ENCODE measurements at regions not wholly inside any gene's neighbourhood (a gene's known extent, or its start where the extent isn't known, plus 50 kb on each side); places are given as distances from the start of the nearest gene placed in this dataset.

DNA sequence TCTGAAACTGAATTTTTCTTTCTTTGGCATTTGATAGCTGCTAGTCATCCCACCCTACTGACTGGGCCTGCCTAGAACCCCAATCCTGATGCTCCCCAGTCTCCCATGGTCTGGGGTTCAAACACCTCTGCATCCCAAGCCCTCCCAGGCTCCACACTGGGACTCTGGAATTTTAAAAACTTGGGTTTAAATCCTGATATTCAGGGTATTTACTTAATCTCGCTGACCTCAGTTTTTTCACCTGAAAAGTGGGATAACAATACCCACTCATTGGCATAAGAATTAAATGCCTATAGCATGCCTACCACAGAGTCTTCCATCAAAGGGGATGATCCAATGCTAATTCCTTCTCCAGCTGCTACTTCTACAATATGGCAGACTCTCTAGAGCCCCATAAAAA, 264.4 kb downstream of the NPIPA8 start:
- Histone ChIP-seq H3K4me1 (ENCODE audit: insufficient read depth, low read length, poor library complexity, severe bottlenecking) (no peaks in the 10 kb centered on the region), H2AFZ (ENCODE audit: low read length) (no peak overlapping the region), H3K9me3 (ENCODE audit: low read length) (no peaks in the 10 kb centered on the region), H3K79me2 (ENCODE audit: insufficient read depth, low read depth, low read length) (no peaks in the 10 kb centered on the region), H3K4me3 (ENCODE audit: low read depth, low read length, poor library complexity, severe bottlenecking) (no peak overlapping the region), H3K9me2 (ENCODE audit: insufficient read depth, low read length) (no peaks in the 10 kb centered on the region), H3K4me2 (ENCODE audit: low read length) (no peak overlapping the region), H3K36me3 (ENCODE audit: insufficient read depth, low read length) (no peaks in the 10 kb centered on the region), H4K20me1 (ENCODE audit: insufficient read depth, low read length) (no peaks in the 10 kb centered on the region), H3K27ac (ENCODE audit: low read depth, low read length, poor library complexity, severe bottlenecking) (no peak overlapping the region)
- POLR2A ChIA-PET, result no interaction called here
- intact Hi-C loops (cut with micrococcal nuclease; ENCODE audit: unreplicated experiment), result no loop called here
- CTCF ChIA-PET (ENCODE audit: unreplicated experiment), result no interaction called here
- TF ChIP-seq EZH2phosphoT487 (IDR thresholded peaks at IDR 0.05; ENCODE audit: borderline replicate concordance, low read depth, low read length), result no peak
- TF ChIP-seq, protein P1, sequence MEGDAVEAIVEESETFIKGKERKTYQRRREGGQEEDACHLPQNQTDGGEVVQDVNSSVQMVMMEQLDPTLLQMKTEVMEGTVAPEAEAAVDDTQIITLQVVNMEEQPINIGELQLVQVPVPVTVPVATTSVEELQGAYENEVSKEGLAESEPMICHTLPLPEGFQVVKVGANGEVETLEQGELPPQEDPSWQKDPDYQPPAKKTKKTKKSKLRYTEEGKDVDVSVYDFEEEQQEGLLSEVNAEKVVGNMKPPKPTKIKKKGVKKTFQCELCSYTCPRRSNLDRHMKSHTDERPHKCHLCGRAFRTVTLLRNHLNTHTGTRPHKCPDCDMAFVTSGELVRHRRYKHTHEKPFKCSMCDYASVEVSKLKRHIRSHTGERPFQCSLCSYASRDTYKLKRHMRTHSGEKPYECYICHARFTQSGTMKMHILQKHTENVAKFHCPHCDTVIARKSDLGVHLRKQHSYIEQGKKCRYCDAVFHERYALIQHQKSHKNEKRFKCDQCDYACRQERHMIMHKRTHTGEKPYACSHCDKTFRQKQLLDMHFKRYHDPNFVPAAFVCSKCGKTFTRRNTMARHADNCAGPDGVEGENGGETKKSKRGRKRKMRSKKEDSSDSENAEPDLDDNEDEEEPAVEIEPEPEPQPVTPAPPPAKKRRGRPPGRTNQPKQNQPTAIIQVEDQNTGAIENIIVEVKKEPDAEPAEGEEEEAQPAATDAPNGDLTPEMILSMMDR (conservative IDR thresholded peaks at IDR 0.05; ENCODE audit: low read length), result no peak
- BruUV-seq (replicated peaks), result no TSS peak
- DNase-seq (ENCODE audit: low spot score), result no peak

DNA sequence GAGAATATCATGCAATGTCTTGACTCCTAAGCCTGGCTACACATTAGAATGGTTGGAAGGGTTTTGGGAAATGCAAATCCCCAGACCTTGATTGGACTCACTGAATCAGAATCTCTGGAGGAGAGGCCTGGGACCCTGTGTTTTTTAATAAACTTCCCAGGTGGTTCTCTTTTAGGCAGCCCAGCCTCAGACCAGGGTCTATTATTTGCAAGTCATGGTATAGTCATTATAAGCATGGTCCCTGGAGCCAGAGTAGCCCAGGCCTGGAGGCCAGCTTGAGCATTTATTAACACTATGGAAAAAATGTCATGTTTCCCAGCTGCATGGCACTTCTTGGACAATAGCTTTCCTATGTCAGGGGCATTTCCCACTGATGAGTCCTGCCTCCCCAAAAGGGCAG, 266.9 kb downstream of the NPIPA8 start:
- H3K4me3 ChIP-seq (ENCODE audit: low read depth, low read length, poor library complexity, severe bottlenecking), result no peak overlapping the region
- ChIA-PET POLR2A (no interaction called here), CTCF (ENCODE audit: unreplicated experiment) (no interaction called here)
- H3K9me3 ChIP-seq (ENCODE audit: low read length), result no peaks in the 10 kb centered on the region
- no peak for DNase-seq (ENCODE audit: low spot score)
- intact Hi-C loops (cut with micrococcal nuclease; ENCODE audit: unreplicated experiment), result no loop called here
- H3K9me2 ChIP-seq (ENCODE audit: insufficient read depth, low read length), result no peaks in the 10 kb centered on the region
- BruUV-seq (replicated peaks), result no TSS peak
- no peaks in the 10 kb centered on the region for H3K4me1 ChIP-seq (ENCODE audit: insufficient read depth, low read length, poor library complexity, severe bottlenecking)
- H4K20me1 ChIP-seq (ENCODE audit: insufficient read depth, low read length), result no peaks in the 10 kb centered on the region
- H3K36me3 ChIP-seq (ENCODE audit: insufficient read depth, low read length), result no peaks in the 10 kb centered on the region
- H2AFZ ChIP-seq (ENCODE audit: low read length), result no peak overlapping the region
- H3K79me2 ChIP-seq (ENCODE audit: insufficient read depth, low read depth, low read length), result no peaks in the 10 kb centered on the region
- TF ChIP-seq, protein P1 (conservative IDR thresholded peaks at IDR 0.05; ENCODE audit: low read length), result no peak
- no peak for TF ChIP-seq EZH2phosphoT487 (IDR thresholded peaks at IDR 0.05; ENCODE audit: borderline replicate concordance, low read depth, low read length)
- no peak overlapping the region for H3K27ac ChIP-seq (ENCODE audit: low read depth, low read length, poor library complexity, severe bottlenecking)
- H3K4me2 ChIP-seq (ENCODE audit: low read length), result no peak overlapping the region

DNA sequence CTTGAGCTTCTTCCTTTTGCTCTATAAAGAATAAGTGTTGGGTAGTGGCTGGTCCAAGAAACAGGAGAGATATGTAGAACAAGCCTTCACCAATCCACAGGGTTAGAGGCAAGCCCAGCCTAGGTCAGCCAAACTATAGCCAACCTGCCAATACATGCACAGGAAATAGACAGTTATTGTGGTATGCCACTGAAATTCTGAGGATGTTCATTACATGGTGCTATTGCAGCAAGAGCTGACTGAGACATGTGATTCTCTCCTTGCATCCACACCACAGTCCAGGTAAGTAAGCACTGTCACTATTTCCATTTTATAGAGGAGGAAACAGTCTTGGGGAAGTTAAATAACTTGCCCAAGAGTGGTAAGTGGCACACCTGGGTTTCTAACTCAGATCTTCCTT, 268.1 kb downstream of the NPIPA8 start:
- no peak for DNase-seq (ENCODE audit: low spot score)
- Histone ChIP-seq H2AFZ (ENCODE audit: low read length) (no peak overlapping the region), H3K27ac (ENCODE audit: low read depth, low read length, poor library complexity, severe bottlenecking) (no peak overlapping the region), H3K9me3 (ENCODE audit: low read length) (no peaks in the 10 kb centered on the region), H3K4me1 (ENCODE audit: insufficient read depth, low read length, poor library complexity, severe bottlenecking) (no peaks in the 10 kb centered on the region), H3K36me3 (ENCODE audit: insufficient read depth, low read length) (no peaks in the 10 kb centered on the region), H3K4me3 (ENCODE audit: low read depth, low read length, poor library complexity, severe bottlenecking) (no peak overlapping the region), H3K79me2 (ENCODE audit: insufficient read depth, low read depth, low read length) (no peaks in the 10 kb centered on the region), H3K4me2 (ENCODE audit: low read length) (no peak overlapping the region), H4K20me1 (ENCODE audit: insufficient read depth, low read length) (no peaks in the 10 kb centered on the region), H3K9me2 (ENCODE audit: insufficient read depth, low read length) (no peaks in the 10 kb centered on the region)
- ChIA-PET POLR2A (no interaction called here), CTCF (ENCODE audit: unreplicated experiment) (no interaction called here)
- TF ChIP-seq, protein P1 (conservative IDR thresholded peaks at IDR 0.05; ENCODE audit: low read length), result no peak
- TF ChIP-seq EZH2phosphoT487 (IDR thresholded peaks at IDR 0.05; ENCODE audit: borderline replicate concordance, low read depth, low read length), result no peak
- intact Hi-C loops (cut with micrococcal nuclease; ENCODE audit: unreplicated experiment), result no loop called here
- no TSS peak for BruUV-seq (replicated peaks)
